ENCODE measurements at regions not wholly inside any gene's neighbourhood (a gene's known extent, or its start where the extent isn't known, plus 50 kb on each side); places are given as distances from the start of the nearest gene placed in this dataset.
A peak's percentile ranks its signal among the peaks of the same experiment; 100 is the strongest.

DNA sequence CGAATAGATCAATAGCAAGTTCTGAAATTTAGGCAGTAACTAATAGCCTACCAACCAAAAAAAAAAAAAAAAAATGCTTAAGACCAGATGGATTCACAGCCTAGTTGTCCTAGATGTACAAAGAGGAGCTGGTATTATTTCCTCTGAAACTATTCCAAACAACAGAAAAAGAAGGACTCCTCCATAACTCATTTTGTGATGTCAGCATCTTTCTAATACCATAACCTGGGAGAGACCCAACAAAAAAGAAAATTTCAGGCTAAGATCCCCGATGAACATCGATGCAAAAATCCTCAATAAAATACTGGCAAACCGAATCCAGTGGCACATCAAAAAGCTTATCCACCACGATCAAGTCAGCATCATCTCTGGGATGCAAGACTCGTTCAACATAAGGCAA is 1557.9 kb downstream of the C4orf33 start:
- H3K4me3 ChIP-seq: no peak overlapping the region
- no peak overlapping the region for H3K9ac ChIP-seq (ENCODE audit: insufficient read depth in 1 of 2, low read depth in 2 of 2, low read length in 2 of 2)
- FAIRE-seq (no peak), ATAC-seq (no peak), DNase-seq (ENCODE audit: extremely low read depth in 1 of 4, low spot score in 3 of 4) (no peak)
- no peak overlapping the region for H3K4me2 ChIP-seq (ENCODE audit: insufficient read depth, low read length)
- H3K27me3 ChIP-seq (ENCODE audit: control insufficient read depth in 2 of 2, insufficient read depth in 2 of 2, low read length in 2 of 2): no peaks in the 10 kb centered on the region
- TF ChIP-seq C11orf30 (IDR thresholded peaks at IDR 0.05; ENCODE audit: low read depth): 0 out of 2 replicates have a peak, but pooled peaks have one; percentile 9
- TF ChIP-seq ZNF316 (IDR thresholded peaks at IDR 0.05): peak; percentile 40
- TF ChIP-seq, protein P1, sequence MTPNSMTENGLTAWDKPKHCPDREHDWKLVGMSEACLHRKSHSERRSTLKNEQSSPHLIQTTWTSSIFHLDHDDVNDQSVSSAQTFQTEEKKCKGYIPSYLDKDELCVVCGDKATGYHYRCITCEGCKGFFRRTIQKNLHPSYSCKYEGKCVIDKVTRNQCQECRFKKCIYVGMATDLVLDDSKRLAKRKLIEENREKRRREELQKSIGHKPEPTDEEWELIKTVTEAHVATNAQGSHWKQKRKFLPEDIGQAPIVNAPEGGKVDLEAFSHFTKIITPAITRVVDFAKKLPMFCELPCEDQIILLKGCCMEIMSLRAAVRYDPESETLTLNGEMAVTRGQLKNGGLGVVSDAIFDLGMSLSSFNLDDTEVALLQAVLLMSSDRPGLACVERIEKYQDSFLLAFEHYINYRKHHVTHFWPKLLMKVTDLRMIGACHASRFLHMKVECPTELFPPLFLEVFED (CRISPR knock-in tag; conservative IDR thresholded peaks at IDR 0.05): no peak
- H4K20me1 ChIP-seq (replicated peaks; ENCODE audit: control insufficient read depth, insufficient read depth, low read length): no peaks in the 10 kb centered on the region
- ChIA-PET POLR2A (no interaction called here), CTCF (ENCODE audit: low intra/inter-chr PET ratio) (no interaction called here)
- no TSS peak for BruUV-seq (replicated peaks)
- H3K79me2 ChIP-seq (ENCODE audit: control insufficient read depth, insufficient read depth, low read length): no peaks in the 10 kb centered on the region
- H3K36me3 ChIP-seq (ENCODE audit: control insufficient read depth, insufficient read depth, low read length): no peaks in the 10 kb centered on the region
- no peaks in the 10 kb centered on the region for H3K9me1 ChIP-seq (ENCODE audit: control insufficient read depth, insufficient read depth, low read length)
- H3K27ac ChIP-seq (ENCODE audit: extremely low read depth, low read depth, low read length): no peak overlapping the region
- no peak overlapping the region for H2AFZ ChIP-seq (ENCODE audit: low read depth, low read length)
- WGBS (ENCODE audit: insufficient coverage, low coverage, missing lambda C conversion rate): 0% methylated on average over 6 of the region's 6 CpGs
- intact Hi-C loops (cut with micrococcal nuclease): no loop called here
- 0 out of 2 replicates have a peak, but pooled peaks cover under 1% of the 10 kb centered on the region for H3K9me3 ChIP-seq (replicated peaks; ENCODE audit: control insufficient read depth, insufficient read depth, low read depth, low read length)
- H3K4me1 ChIP-seq (replicated peaks in 1 of 2; ENCODE audit: control insufficient read depth in 2 of 2, insufficient read depth in 2 of 2, low read length in 2 of 2): no peaks in the 10 kb centered on the region
- in situ Hi-C loops (cut with MboI): no loop called here

DNA sequence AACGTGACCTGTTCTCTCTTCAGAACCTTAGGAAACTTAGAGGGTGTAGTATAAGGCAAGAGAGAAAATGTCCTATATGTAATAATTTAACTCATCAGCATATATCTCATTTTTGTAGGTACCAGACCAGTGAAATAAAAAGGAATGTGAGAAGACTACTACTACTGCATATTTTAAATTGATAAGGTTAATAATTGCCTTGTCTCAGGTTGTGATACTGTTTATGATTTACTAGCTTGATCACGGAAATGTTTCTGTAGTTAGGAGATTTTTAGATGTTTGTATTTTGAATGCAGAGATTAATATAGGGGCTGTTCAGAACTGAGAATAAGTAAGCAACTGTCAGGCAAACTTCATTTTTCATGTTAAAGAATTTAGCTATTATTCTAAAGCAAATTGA is 1563.4 kb downstream of the C4orf33 start:
- no peak for DNase-seq (ENCODE audit: extremely low read depth in 1 of 4, low spot score in 3 of 4)
- no peak overlapping the region for H3K4me2 ChIP-seq (ENCODE audit: insufficient read depth, low read length)
- no peaks in the 10 kb centered on the region for H4K20me1 ChIP-seq (replicated peaks; ENCODE audit: control insufficient read depth, insufficient read depth, low read length)
- intact Hi-C loops (cut with micrococcal nuclease) (no loop called here), in situ Hi-C loops (cut with MboI) (no loop called here)
- H2AFZ ChIP-seq (ENCODE audit: low read depth, low read length): no peak overlapping the region
- no peaks in the 10 kb centered on the region for H3K36me3 ChIP-seq (ENCODE audit: control insufficient read depth, insufficient read depth, low read length)
- 0% methylated on average over 2 of the region's 2 CpGs for WGBS (ENCODE audit: insufficient coverage, low coverage, missing lambda C conversion rate)
- TF ChIP-seq PHTF2 (CRISPR knock-in tag; IDR thresholded peaks at IDR 0.05) (no peak), PHF8 (IDR thresholded peaks at IDR 0.05; ENCODE audit: borderline replicate concordance, low read length) (no peak), CEBPG (CRISPR knock-in tag; IDR thresholded peaks at IDR 0.05) (no peak), CEBPG (tag; conservative IDR thresholded peaks at IDR 0.05 in 1 of 2, IDR thresholded peaks at IDR 0.05 in 1 of 2) (no peak), ZNF764 (CRISPR knock-in tag; IDR thresholded peaks at IDR 0.05; ENCODE audit: low read depth) (no peak), ZC3H4 (CRISPR knock-in tag; IDR thresholded peaks at IDR 0.05; ENCODE audit: borderline replicate concordance) (no peak), ZBTB26 (CRISPR knock-in tag; IDR thresholded peaks at IDR 0.05) (no peak), TAF7 (tag; IDR thresholded peaks at IDR 0.05) (no peak), EWSR1 (IDR thresholded peaks at IDR 0.05; ENCODE audit: borderline replicate concordance, low read depth, partially characterized antibody) (no peak)
- no peak overlapping the region for H3K27ac ChIP-seq (ENCODE audit: extremely low read depth, low read depth, low read length)
- no peaks in the 10 kb centered on the region for H3K4me1 ChIP-seq (replicated peaks in 1 of 2; ENCODE audit: control insufficient read depth in 2 of 2, insufficient read depth in 2 of 2, low read length in 2 of 2)
- no peak overlapping the region for H3K4me3 ChIP-seq
- no peaks in the 10 kb centered on the region for H3K79me2 ChIP-seq (ENCODE audit: control insufficient read depth, insufficient read depth, low read length)
- CTCF ChIA-PET (ENCODE audit: low intra/inter-chr PET ratio): no interaction called here
- H3K9ac ChIP-seq (ENCODE audit: insufficient read depth in 1 of 2, low read depth in 2 of 2, low read length in 2 of 2): no peak overlapping the region
- H3K9me1 ChIP-seq (ENCODE audit: control insufficient read depth, insufficient read depth, low read length): no peaks in the 10 kb centered on the region
- 0 out of 2 replicates have a peak, but pooled peaks cover 2% of the 10 kb centered on the region for H3K9me3 ChIP-seq (replicated peaks; ENCODE audit: control insufficient read depth, insufficient read depth, low read depth, low read length)
- no TSS peak for BruUV-seq (replicated peaks)
- no peak for FAIRE-seq
- POLR2A ChIA-PET: no interaction called here
- ATAC-seq: no peak
- no peaks in the 10 kb centered on the region for H3K27me3 ChIP-seq (ENCODE audit: control insufficient read depth in 2 of 2, insufficient read depth in 2 of 2, low read length in 2 of 2)
